ENCODE measurements at regions not wholly inside any gene's neighbourhood (a gene's known extent, or its start where the extent isn't known, plus 50 kb on each side); places are given as distances from the start of the nearest gene placed in this dataset.

- TF ChIP-seq POLR2A (IDR thresholded peaks at IDR 0.05), result no peak
- no peak for TF ChIP-seq CTCF (IDR thresholded peaks at IDR 0.05 in 8 of 11, conservative IDR thresholded peaks at IDR 0.05 in 3 of 11)
These were observed 73.8 kb upstream of the CDK1 start for GRCh38 chr10:60704471-60704870.

Data from spleen (tissue), 7 donors.